ENCODE measurements at regions not wholly inside any gene's neighbourhood (a gene's known extent, or its start where the extent isn't known, plus 50 kb on each side); places are given as distances from the start of the nearest gene placed in this dataset.

GRCh38 chr6:126091466-126091865, 105.1 kb downstream of the TRMT11 start:
- no peak for DNase-seq (ENCODE audit: low spot score)

GRCh38 chr6:126093108-126093507, 106.8 kb downstream of the TRMT11 start:
- no peak for DNase-seq (ENCODE audit: low spot score)

- DNase-seq (ENCODE audit: low spot score) = no peak
These were observed 108.1 kb downstream of the TRMT11 start for GRCh38 chr6:126094411-126094810.

- DNase-seq (ENCODE audit: low spot score) = no peak
These were observed 114.0 kb downstream of the TRMT11 start for GRCh38 chr6:126100386-126100785.

GRCh38 chr6:126102358-126102757, 116.0 kb downstream of the TRMT11 start:
- DNase-seq (ENCODE audit: low spot score) = no peak

- DNase-seq (ENCODE audit: low spot score) = no peak
These were observed 117.7 kb downstream of the TRMT11 start for GRCh38 chr6:126103993-126104392.

- DNase-seq (ENCODE audit: low spot score) = no peak
These were observed 121.3 kb downstream of the TRMT11 start for GRCh38 chr6:126107475-126108166.

- DNase-seq (ENCODE audit: low spot score) = no peak
These were observed 124.4 kb downstream of the TRMT11 start for GRCh38 chr6:126110512-126111270.

- no peak for DNase-seq (ENCODE audit: low spot score)
These were observed 125.0 kb downstream of the TRMT11 start for GRCh38 chr6:126111327-126111726.

GRCh38 chr6:126112171-126112632, 125.9 kb downstream of the TRMT11 start:
- DNase-seq (ENCODE audit: low spot score) = no peak

GRCh38 chr6:126113261-126113660, 126.9 kb downstream of the TRMT11 start:
- no peak for DNase-seq (ENCODE audit: low spot score)

- DNase-seq (ENCODE audit: low spot score) = no peak
These were observed 130.9 kb downstream of the TRMT11 start for GRCh38 chr6:126117251-126117650.

- DNase-seq (ENCODE audit: low spot score) = no peak
These were observed 131.9 kb downstream of the TRMT11 start for GRCh38 chr6:126118058-126118755.

GRCh38 chr6:126118936-126119335, 132.6 kb downstream of the TRMT11 start:
- no peak for DNase-seq (ENCODE audit: low spot score)

- no peak for DNase-seq (ENCODE audit: low spot score)
These were observed 136.9 kb downstream of the TRMT11 start for GRCh38 chr6:126123226-126123625.

GRCh38 chr6:126127659-126128058, 141.3 kb downstream of the TRMT11 start:
- no peak for DNase-seq (ENCODE audit: low spot score)

GRCh38 chr6:126131246-126131645, 144.9 kb downstream of the TRMT11 start:
- no peak for DNase-seq (ENCODE audit: low spot score)

- no peak for DNase-seq (ENCODE audit: low spot score)
These were observed 147.6 kb downstream of the TRMT11 start for GRCh38 chr6:126133984-126134383.

GRCh38 chr6:126134491-126134890, 148.2 kb downstream of the TRMT11 start:
- DNase-seq (ENCODE audit: low spot score) = no peak

- no peak for DNase-seq (ENCODE audit: low spot score)
These were observed 153.7 kb downstream of the TRMT11 start for GRCh38 chr6:126140015-126140414.

- DNase-seq (ENCODE audit: low spot score) = no peak
These were observed 157.5 kb downstream of the TRMT11 start for GRCh38 chr6:126143761-126144251.

GRCh38 chr6:126145351-126145750, 159.0 kb downstream of the TRMT11 start:
- DNase-seq (ENCODE audit: low spot score) = no peak
